ENCODE measurements at regions not wholly inside any gene's neighbourhood (a gene's known extent, or its start where the extent isn't known, plus 50 kb on each side); places are given as distances from the start of the nearest gene placed in this dataset.

GRCh38 chr17:71168053-71168741 is 952.6 kb upstream of the SOX9 start:
- no peak for TF ChIP-seq CTCF (conservative IDR thresholded peaks at IDR 0.05; ENCODE audit: low read depth, low read length)
- TF ChIP-seq EZH2 (IDR thresholded peaks at IDR 0.05; ENCODE audit: borderline replicate concordance, low read depth, low read length, poor library complexity, severe bottlenecking), result no peak
